Kidney (tissue), 13 donors: ENCODE measurements at regions not wholly inside any gene's neighbourhood (a gene's known extent, or its start where the extent isn't known, plus 50 kb on each side); places are given as distances from the start of the nearest gene placed in this dataset.

Experiments
- DNase-seq, 5 donors: peaks; one replicate each; pipeline ENCODE4 v3.0.0-alpha.2; 2013 to 2020
- FAIRE-seq: peaks from 2 replicates; lab custom pipeline; 2012; peaks lifted over from hg19 to GRCh38; lab: Jason Lieb, UNC
- H3K27ac ChIP-seq, 2 donors: one replicate each; pipeline ENCODE4 v1.7.0; 2013; ENCODE audit warnings: low read depth in 2 of 2, low read length in 2 of 2, inconsistent platforms in 1 of 2
- H3K27me3 ChIP-seq: one replicate; pipeline ENCODE4 v1.7.1; 2013; ENCODE audit warnings: low read length, inconsistent platforms; ENCODE audit not compliant: control insufficient read depth, insufficient read depth
- H3K36me3 ChIP-seq, 3 donors: one replicate each; pipeline versions ENCODE4 v1.7.0 to v1.7.1; 2013; ENCODE audit warnings: low read length in 3 of 3, control low read depth in 1 of 3, inconsistent platforms in 1 of 3; ENCODE audit not compliant: insufficient read depth in 3 of 3, control insufficient read depth in 2 of 3
- H3K4me1 ChIP-seq, 3 donors: one replicate each; pipeline versions ENCODE4 v1.7.0 to v1.7.1; 2013; ENCODE audit warnings: low read length in 3 of 3, inconsistent platforms in 1 of 3, low read depth in 1 of 3; ENCODE audit not compliant: control insufficient read depth in 2 of 3, insufficient read depth in 2 of 3
- H3K4me3 ChIP-seq, 3 donors: one replicate each; pipeline versions ENCODE4 v1.7.0 to v1.8.1; 2013; ENCODE audit warnings: low read length in 3 of 3, control low read depth in 1 of 3, inconsistent platforms in 1 of 3
- H3K9ac ChIP-seq, 3 donors: one replicate each; pipeline versions ENCODE4 v1.7.0 to v1.7.1; 2013; ENCODE audit warnings: low read length in 3 of 3, control low read depth in 1 of 3, inconsistent platforms in 1 of 3
- H3K9me3 ChIP-seq, 3 donors: one replicate each; pipeline versions ENCODE4 v1.7.0 to v1.7.1; 2013; ENCODE audit warnings: low read length in 3 of 3, control low read depth in 1 of 3, inconsistent platforms in 1 of 3; ENCODE audit not compliant: control insufficient read depth in 2 of 3, insufficient read depth in 1 of 3
- CTCF ChIP-seq: IDR thresholded peaks from 3 replicates; pipeline ENCODE4 v1.5.1; 2012; ENCODE audit warnings: mild to moderate bottlenecking, moderate library complexity, borderline replicate concordance; ENCODE audit not compliant: insufficient read depth; ENCODE audit errors: extremely low read depth
- intact Hi-C: fragments of 100-400 bp; cut with DNase I; formaldehyde crosslinking; loops from one replicate; pipeline ENCODE4 v1.11.1; 2022
- donor health status: control.
- donor health status: control.
- donor health status: control.
- donor health status: control.
- donor health status: control.
- donor health status: DM: yes; HTN: yes; CAD: no.
- donor health status: Normal renal cell carcinoma (clear cell type).

GRCh38 chr4:157806184-157806583 lies 366.6 kb downstream of the GASK1B start:
- Histone ChIP-seq H3K27ac (no peak overlapping the region), H3K4me3 (no peak overlapping the region), H3K4me1 (no peaks in the 10 kb centered on the region), H3K9me3 (no peaks in the 10 kb centered on the region), H3K27me3 (no peaks in the 10 kb centered on the region), H3K36me3 (no peaks in the 10 kb centered on the region), H3K9ac (no peak overlapping the region)
- intact Hi-C loops, result no loop called here
- DNase-seq (no peak), FAIRE-seq (no peak)
- no peak for TF ChIP-seq CTCF

- no peak for FAIRE-seq
- no peaks in the 10 kb centered on the region for H3K4me1 ChIP-seq
- no peaks in the 10 kb centered on the region for H3K27me3 ChIP-seq
- peak in 2 of 5 donors; percentile 8 to 10 for DNase-seq
- H3K36me3 ChIP-seq, result no peaks in the 10 kb centered on the region
- H3K9ac ChIP-seq, result no peak overlapping the region
- H3K27ac ChIP-seq, result no peak overlapping the region
- no peak overlapping the region for H3K4me3 ChIP-seq
- no peak for TF ChIP-seq CTCF
- intact Hi-C loops, result no loop called here
- no peaks in the 10 kb centered on the region for H3K9me3 ChIP-seq
Observed at GRCh38 chr4:157804986-157805385, 367.8 kb downstream of the GASK1B start.

- intact Hi-C loops, result no loop called here
- Histone ChIP-seq H3K9ac (no peak overlapping the region), H3K4me1 (no peaks in the 10 kb centered on the region), H3K36me3 (no peaks in the 10 kb centered on the region), H3K27me3 (no peaks in the 10 kb centered on the region), H3K9me3 (no peaks in the 10 kb centered on the region), H3K27ac (no peak overlapping the region), H3K4me3 (no peak overlapping the region)
- no peak for FAIRE-seq
- DNase-seq, result peak in 2 of 5 donors; percentile 7 to 41
- TF ChIP-seq CTCF, result no peak
Observed at GRCh38 chr4:157803845-157804521, 368.8 kb downstream of the GASK1B start.

GRCh38 chr4:157803421-157803820 lies 369.4 kb downstream of the GASK1B start:
- Histone ChIP-seq H3K4me3 (no peak overlapping the region), H3K4me1 (no peaks in the 10 kb centered on the region), H3K9me3 (no peaks in the 10 kb centered on the region), H3K27ac (no peak overlapping the region), H3K27me3 (no peaks in the 10 kb centered on the region), H3K9ac (no peak overlapping the region), H3K36me3 (no peaks in the 10 kb centered on the region)
- no peak for FAIRE-seq
- intact Hi-C loops, result no loop called here
- DNase-seq, result peak in 2 of 5 donors; percentile 3 to 27
- TF ChIP-seq CTCF, result no peak
